ENCODE measurements at regions not wholly inside any gene's neighbourhood (a gene's known extent, or its start where the extent isn't known, plus 50 kb on each side); places are given as distances from the start of the nearest gene placed in this dataset.

DNA sequence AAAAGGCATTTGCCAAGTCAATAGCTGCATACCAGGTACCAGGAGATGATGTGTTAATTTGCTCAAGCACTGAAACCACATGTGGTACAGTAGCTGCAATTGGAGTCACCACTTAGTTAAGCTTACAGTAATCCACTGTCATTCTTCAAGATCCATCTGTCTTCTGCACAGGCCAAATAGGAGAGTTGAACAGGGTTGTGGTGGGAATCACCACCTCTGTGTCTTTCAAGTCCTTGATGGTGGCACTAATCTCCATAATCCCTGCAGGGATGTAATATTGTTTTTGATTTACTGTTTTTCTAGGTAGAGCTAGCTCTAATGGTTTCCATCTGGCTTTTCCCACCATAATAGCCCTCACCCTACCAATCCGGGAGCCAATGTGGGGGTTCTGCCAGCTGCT lies 91.9 kb downstream of the FCRL5 start:
- Histone ChIP-seq H3K9me2 (replicated peaks; ENCODE audit: low read depth, low read length) (no peaks in the 10 kb centered on the region), H3K9ac (ENCODE audit: low read depth, low read length, poor library complexity, severe bottlenecking) (no peak overlapping the region), H3K4me2 (ENCODE audit: low read depth, low read length, poor library complexity, severe bottlenecking) (no peak overlapping the region), H3K4me1 (ENCODE audit: insufficient read depth, low read length, poor library complexity, severe bottlenecking) (no peaks in the 10 kb centered on the region), H4K20me1 (ENCODE audit: insufficient read depth, low read length, poor library complexity, severe bottlenecking) (no peaks in the 10 kb centered on the region), H3K79me2 (ENCODE audit: insufficient read depth, low read length) (no peaks in the 10 kb centered on the region), H3K27me3 (ENCODE audit: insufficient read depth, low read length, poor library complexity, severe bottlenecking) (no peaks in the 10 kb centered on the region), H3K36me3 (ENCODE audit: insufficient read depth, low read length) (no peaks in the 10 kb centered on the region), H3K4me3 (ENCODE audit: low read length, poor library complexity, severe bottlenecking) (no peak overlapping the region), H3K9me3 (ENCODE audit: insufficient read depth, low read depth, low read length) (no peaks in the 10 kb centered on the region), H2AFZ (ENCODE audit: low read length) (no peak overlapping the region), H3F3A (ENCODE audit: low read depth) (no peaks in the 10 kb centered on the region)
- TF ChIP-seq EZH2phosphoT487 (IDR thresholded peaks at IDR 0.05; ENCODE audit: borderline replicate concordance): no peak
- TF ChIP-seq, protein P1, sequence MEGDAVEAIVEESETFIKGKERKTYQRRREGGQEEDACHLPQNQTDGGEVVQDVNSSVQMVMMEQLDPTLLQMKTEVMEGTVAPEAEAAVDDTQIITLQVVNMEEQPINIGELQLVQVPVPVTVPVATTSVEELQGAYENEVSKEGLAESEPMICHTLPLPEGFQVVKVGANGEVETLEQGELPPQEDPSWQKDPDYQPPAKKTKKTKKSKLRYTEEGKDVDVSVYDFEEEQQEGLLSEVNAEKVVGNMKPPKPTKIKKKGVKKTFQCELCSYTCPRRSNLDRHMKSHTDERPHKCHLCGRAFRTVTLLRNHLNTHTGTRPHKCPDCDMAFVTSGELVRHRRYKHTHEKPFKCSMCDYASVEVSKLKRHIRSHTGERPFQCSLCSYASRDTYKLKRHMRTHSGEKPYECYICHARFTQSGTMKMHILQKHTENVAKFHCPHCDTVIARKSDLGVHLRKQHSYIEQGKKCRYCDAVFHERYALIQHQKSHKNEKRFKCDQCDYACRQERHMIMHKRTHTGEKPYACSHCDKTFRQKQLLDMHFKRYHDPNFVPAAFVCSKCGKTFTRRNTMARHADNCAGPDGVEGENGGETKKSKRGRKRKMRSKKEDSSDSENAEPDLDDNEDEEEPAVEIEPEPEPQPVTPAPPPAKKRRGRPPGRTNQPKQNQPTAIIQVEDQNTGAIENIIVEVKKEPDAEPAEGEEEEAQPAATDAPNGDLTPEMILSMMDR (conservative IDR thresholded peaks at IDR 0.05; ENCODE audit: low read length): no peak

DNA sequence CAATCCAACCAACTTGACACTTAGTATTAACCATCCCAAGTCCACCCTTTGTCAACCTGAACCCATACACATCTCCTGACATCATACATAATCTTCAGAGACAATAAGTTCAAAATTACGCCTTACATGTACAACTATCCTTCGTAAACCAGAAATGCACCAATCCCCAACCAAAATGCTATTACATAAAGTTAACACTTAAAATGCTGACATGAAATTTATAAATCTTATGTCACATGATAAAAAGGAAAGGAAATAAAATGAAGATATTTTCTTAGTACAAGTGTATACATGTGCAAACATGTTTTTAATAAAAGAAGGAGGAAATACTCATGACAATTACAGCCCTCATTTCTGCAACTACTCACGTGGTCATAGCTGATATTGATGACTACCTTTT lies 95.0 kb downstream of the FCRL5 start:
- H3K36me3 ChIP-seq (ENCODE audit: insufficient read depth, low read length): no peaks in the 10 kb centered on the region
- H3K27me3 ChIP-seq (ENCODE audit: insufficient read depth, low read length, poor library complexity, severe bottlenecking): no peaks in the 10 kb centered on the region
- H3K79me2 ChIP-seq (ENCODE audit: insufficient read depth, low read length): no peaks in the 10 kb centered on the region
- H3K9me2 ChIP-seq (replicated peaks; ENCODE audit: low read depth, low read length): no peaks in the 10 kb centered on the region
- no peaks in the 10 kb centered on the region for H4K20me1 ChIP-seq (ENCODE audit: insufficient read depth, low read length, poor library complexity, severe bottlenecking)
- no peak overlapping the region for H3K4me3 ChIP-seq (ENCODE audit: low read length, poor library complexity, severe bottlenecking)
- no peaks in the 10 kb centered on the region for H3K9me3 ChIP-seq (ENCODE audit: insufficient read depth, low read depth, low read length)
- H2AFZ ChIP-seq (ENCODE audit: low read length): no peak overlapping the region
- no peaks in the 10 kb centered on the region for H3K4me1 ChIP-seq (ENCODE audit: insufficient read depth, low read length, poor library complexity, severe bottlenecking)
- no peak overlapping the region for H3K9ac ChIP-seq (ENCODE audit: low read depth, low read length, poor library complexity, severe bottlenecking)
- H3K4me2 ChIP-seq (ENCODE audit: low read depth, low read length, poor library complexity, severe bottlenecking): no peak overlapping the region
- TF ChIP-seq, protein P1 (conservative IDR thresholded peaks at IDR 0.05; ENCODE audit: low read length): no peak
- no peak for TF ChIP-seq EZH2phosphoT487 (IDR thresholded peaks at IDR 0.05; ENCODE audit: borderline replicate concordance)
- H3F3A ChIP-seq (ENCODE audit: low read depth): no peaks in the 10 kb centered on the region

DNA sequence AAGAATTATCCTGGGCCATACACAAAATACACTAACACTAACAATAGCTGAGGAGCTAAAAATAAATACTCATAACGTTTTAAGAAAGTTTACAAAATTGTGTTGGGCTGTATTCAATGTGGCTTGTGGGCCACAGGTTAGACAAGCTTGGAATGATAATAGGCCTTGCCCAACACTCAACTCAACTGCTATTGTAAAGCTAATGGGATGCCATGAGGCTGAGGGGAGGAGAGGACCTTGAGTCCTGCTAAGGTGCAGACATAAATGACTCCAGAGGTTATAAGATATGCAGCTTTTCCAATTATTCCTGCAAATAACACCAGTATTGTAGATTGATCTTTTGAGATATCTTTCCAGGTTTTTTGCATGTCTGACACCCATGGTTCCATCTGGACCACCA lies 97.0 kb downstream of the FCRL5 start:
- no peak overlapping the region for H3K4me3 ChIP-seq (ENCODE audit: low read length, poor library complexity, severe bottlenecking)
- no peak overlapping the region for H3K4me2 ChIP-seq (ENCODE audit: low read depth, low read length, poor library complexity, severe bottlenecking)
- no peaks in the 10 kb centered on the region for H3K4me1 ChIP-seq (ENCODE audit: insufficient read depth, low read length, poor library complexity, severe bottlenecking)
- no peak for TF ChIP-seq EZH2phosphoT487 (IDR thresholded peaks at IDR 0.05; ENCODE audit: borderline replicate concordance)
- TF ChIP-seq, protein P1 (conservative IDR thresholded peaks at IDR 0.05; ENCODE audit: low read length): no peak
- no peaks in the 10 kb centered on the region for H3F3A ChIP-seq (ENCODE audit: low read depth)
- no peaks in the 10 kb centered on the region for H4K20me1 ChIP-seq (ENCODE audit: insufficient read depth, low read length, poor library complexity, severe bottlenecking)
- no peaks in the 10 kb centered on the region for H3K36me3 ChIP-seq (ENCODE audit: insufficient read depth, low read length)
- H3K79me2 ChIP-seq (ENCODE audit: insufficient read depth, low read length): no peaks in the 10 kb centered on the region
- H3K27me3 ChIP-seq (ENCODE audit: insufficient read depth, low read length, poor library complexity, severe bottlenecking): no peaks in the 10 kb centered on the region
- H3K9me3 ChIP-seq (ENCODE audit: insufficient read depth, low read depth, low read length): no peaks in the 10 kb centered on the region
- no peaks in the 10 kb centered on the region for H3K9me2 ChIP-seq (replicated peaks; ENCODE audit: low read depth, low read length)
- no peak overlapping the region for H2AFZ ChIP-seq (ENCODE audit: low read length)
- H3K9ac ChIP-seq (ENCODE audit: low read depth, low read length, poor library complexity, severe bottlenecking): no peak overlapping the region

All from Loucy (cell line).